Esophagus muscularis mucosa (tissue), 4 donors: ENCODE measurements at regions not wholly inside any gene's neighbourhood (a gene's known extent, or its start where the extent isn't known, plus 50 kb on each side); places are given as distances from the start of the nearest gene placed in this dataset.

ENCODE experiments used
- EP300 ChIP-seq: sonication (generic); formaldehyde crosslinking; IDR thresholded peaks from one replicate; pipeline ENCODE4 v1.6.1; 2017; ENCODE audit warnings: antibody characterized with exemption
- POLR2AphosphoS5 ChIP-seq, 2 donors: sonication (generic); formaldehyde crosslinking; IDR thresholded peaks; one replicate each; pipeline ENCODE4 v1.6.1; 2017; ENCODE audit warnings: antibody characterized with exemption in 2 of 2
- TF ChIP-seq, protein P1 (sequence below), 3 experiments: fragments of 200-600 bp in 2 of 3; fragments of 450-650 bp in 1 of 3; sonication (generic) in 2 of 3; IDR thresholded peaks; one replicate each; pipeline ENCODE4 v1.5.1; 2017 to 2019; ENCODE audit warnings: antibody characterized with exemption in 3 of 3, mild to moderate bottlenecking in 2 of 3, moderate library complexity in 1 of 3

- TF ChIP-seq, protein P1, sequence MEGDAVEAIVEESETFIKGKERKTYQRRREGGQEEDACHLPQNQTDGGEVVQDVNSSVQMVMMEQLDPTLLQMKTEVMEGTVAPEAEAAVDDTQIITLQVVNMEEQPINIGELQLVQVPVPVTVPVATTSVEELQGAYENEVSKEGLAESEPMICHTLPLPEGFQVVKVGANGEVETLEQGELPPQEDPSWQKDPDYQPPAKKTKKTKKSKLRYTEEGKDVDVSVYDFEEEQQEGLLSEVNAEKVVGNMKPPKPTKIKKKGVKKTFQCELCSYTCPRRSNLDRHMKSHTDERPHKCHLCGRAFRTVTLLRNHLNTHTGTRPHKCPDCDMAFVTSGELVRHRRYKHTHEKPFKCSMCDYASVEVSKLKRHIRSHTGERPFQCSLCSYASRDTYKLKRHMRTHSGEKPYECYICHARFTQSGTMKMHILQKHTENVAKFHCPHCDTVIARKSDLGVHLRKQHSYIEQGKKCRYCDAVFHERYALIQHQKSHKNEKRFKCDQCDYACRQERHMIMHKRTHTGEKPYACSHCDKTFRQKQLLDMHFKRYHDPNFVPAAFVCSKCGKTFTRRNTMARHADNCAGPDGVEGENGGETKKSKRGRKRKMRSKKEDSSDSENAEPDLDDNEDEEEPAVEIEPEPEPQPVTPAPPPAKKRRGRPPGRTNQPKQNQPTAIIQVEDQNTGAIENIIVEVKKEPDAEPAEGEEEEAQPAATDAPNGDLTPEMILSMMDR (IDR thresholded peaks at IDR 0.05) = no peak
- TF ChIP-seq EP300 (no peak), POLR2AphosphoS5 (IDR thresholded peaks at IDR 0.05) (no peak)
These were observed 151.0 kb downstream of the RBFOX3 start for GRCh38 chr17:79459846-79460245.
